Breast epithelium (tissue), 4 donors: ENCODE measurements at regions not wholly inside any gene's neighbourhood (a gene's known extent, or its start where the extent isn't known, plus 50 kb on each side); places are given as distances from the start of the nearest gene placed in this dataset.

Experiments used
- DNase-seq, 2 donors: peaks; one replicate each; pipeline ENCODE4 v3.0.0-alpha.2; 2019; ENCODE audit warnings: low spot score in 2 of 2
- H3K27ac ChIP-seq, 2 donors: fragments of 200-600 bp; sonication (generic) in 1 of 2; one replicate each; pipeline ENCODE4 v1.5.1; 2016 to 2019; ENCODE audit warnings: mild to moderate bottlenecking in 1 of 2
- H3K27me3 ChIP-seq, 2 donors: fragments of 200-600 bp; sonication (generic) in 1 of 2; one replicate each; pipeline versions ENCODE4 v1.5.1 to v1.6.0; 2017 to 2019; ENCODE audit warnings: control low read depth in 1 of 2, mild to moderate bottlenecking in 1 of 2
- H3K36me3 ChIP-seq: fragments of 200-600 bp; one replicate; pipeline ENCODE4 v1.5.1; 2019
- H3K4me1 ChIP-seq, 2 donors: fragments of 200-600 bp; sonication (generic); one replicate each; pipeline ENCODE4 v1.5.1; 2016 to 2019; ENCODE audit warnings: control low read depth in 1 of 2
- H3K4me3 ChIP-seq, 3 donors: fragments of 200-600 bp; sonication (generic); 1 replicate in 2 of 3; 2 replicates in 1 of 3; pipeline ENCODE4 v1.5.1; 2016 to 2019; ENCODE audit warnings: mild to moderate bottlenecking in 3 of 3, moderate library complexity in 2 of 3
- H3K9me3 ChIP-seq, 2 donors: fragments of 200-600 bp; sonication (generic) in 1 of 2; one replicate each; pipeline ENCODE4 v1.5.1; 2016 to 2019; ENCODE audit warnings: control low read depth in 1 of 2
- CTCF ChIP-seq, 3 donors: fragments of 450-650 bp; IDR thresholded peaks; one replicate each; pipeline ENCODE4 v1.5.1; 2016 to 2017; ENCODE audit warnings: antibody characterized with exemption in 3 of 3, mild to moderate bottlenecking in 3 of 3, moderate library complexity in 3 of 3
- POLR2A ChIP-seq: fragments of 450-650 bp; IDR thresholded peaks from one replicate; pipeline ENCODE4 v1.6.1; 2016; ENCODE audit warnings: antibody characterized with exemption, mild to moderate bottlenecking, moderate library complexity
- POLR2AphosphoS5 ChIP-seq, 3 donors: sonication (generic); formaldehyde crosslinking; IDR thresholded peaks; one replicate each; pipeline ENCODE4 v1.6.1; 2017; ENCODE audit warnings: antibody characterized with exemption in 3 of 3
- intact Hi-C: fragments of 100-400 bp; cut with DNase I; formaldehyde crosslinking; loops from one replicate; pipeline ENCODE4 v1.15.1; 2023; ENCODE audit warnings: low total_unique reads

- DNase-seq = no peak
- H3K36me3 ChIP-seq = no peaks in the 10 kb centered on the region
- no peak overlapping the region for H3K27ac ChIP-seq
- intact Hi-C loops = no loop called here
- H3K4me3 ChIP-seq = no peak overlapping the region
- no peaks in the 10 kb centered on the region for H3K4me1 ChIP-seq
- TF ChIP-seq POLR2AphosphoS5 (IDR thresholded peaks at IDR 0.05) = no peak
- no peak for TF ChIP-seq CTCF (IDR thresholded peaks at IDR 0.05)
- no peak for TF ChIP-seq POLR2A
- H3K27me3 ChIP-seq = no peaks in the 10 kb centered on the region
- no peaks in the 10 kb centered on the region for H3K9me3 ChIP-seq
Measured at GRCh38 chr3:30084316-30084715, 522.1 kb upstream of the TGFBR2 start.

- intact Hi-C loops = no loop called here
- H3K27ac ChIP-seq = no peak overlapping the region
- no peaks in the 10 kb centered on the region for H3K27me3 ChIP-seq
- no peaks in the 10 kb centered on the region for H3K9me3 ChIP-seq
- no peak for TF ChIP-seq CTCF (IDR thresholded peaks at IDR 0.05)
- no peak for TF ChIP-seq POLR2A
- no peak for TF ChIP-seq POLR2AphosphoS5 (IDR thresholded peaks at IDR 0.05)
- no peaks in the 10 kb centered on the region for H3K36me3 ChIP-seq
- H3K4me3 ChIP-seq = no peak overlapping the region
- H3K4me1 ChIP-seq = no peaks in the 10 kb centered on the region
- no peak for DNase-seq
Measured at GRCh38 chr3:30084971-30085403, 521.4 kb upstream of the TGFBR2 start.

- Histone ChIP-seq H3K27ac (no peak overlapping the region), H3K4me3 (no peak overlapping the region), H3K27me3 (no peaks in the 10 kb centered on the region), H3K4me1 (no peaks in the 10 kb centered on the region), H3K9me3 (no peaks in the 10 kb centered on the region), H3K36me3 (no peaks in the 10 kb centered on the region)
- no peak for DNase-seq
- intact Hi-C loops = no loop called here
- TF ChIP-seq POLR2A (no peak), POLR2AphosphoS5 (IDR thresholded peaks at IDR 0.05) (no peak), CTCF (IDR thresholded peaks at IDR 0.05) (no peak)
Measured at GRCh38 chr3:30085486-30085885, 520.9 kb upstream of the TGFBR2 start.

GRCh38 chr3:30091686-30092085 lies 514.7 kb upstream of the TGFBR2 start:
- TF ChIP-seq POLR2A (no peak), POLR2AphosphoS5 (IDR thresholded peaks at IDR 0.05) (no peak), CTCF (IDR thresholded peaks at IDR 0.05) (no peak)
- H3K27ac ChIP-seq = no peak overlapping the region
- intact Hi-C loops = no loop called here
- H3K27me3 ChIP-seq = no peaks in the 10 kb centered on the region
- H3K36me3 ChIP-seq = no peaks in the 10 kb centered on the region
- DNase-seq = no peak
- no peaks in the 10 kb centered on the region for H3K9me3 ChIP-seq
- no peaks in the 10 kb centered on the region for H3K4me1 ChIP-seq
- H3K4me3 ChIP-seq = no peak overlapping the region

- DNase-seq = no peak
- Histone ChIP-seq H3K4me3 (no peak overlapping the region), H3K27me3 (no peaks in the 10 kb centered on the region), H3K4me1 (no peaks in the 10 kb centered on the region), H3K36me3 (no peaks in the 10 kb centered on the region), H3K27ac (no peak overlapping the region), H3K9me3 (no peaks in the 10 kb centered on the region)
- intact Hi-C loops = no loop called here
- no peak for TF ChIP-seq CTCF (IDR thresholded peaks at IDR 0.05)
Measured at GRCh38 chr3:30097022-30097650, 509.3 kb upstream of the TGFBR2 start.
